Psoas muscle (tissue), 7 donors: ENCODE measurements at regions not wholly inside any gene's neighbourhood (a gene's known extent, or its start where the extent isn't known, plus 50 kb on each side); places are given as distances from the start of the nearest gene placed in this dataset.

ENCODE experiments used
- ATAC-seq, 4 donors: fragments of 200-7000 bp; cut with Tn5 transposase; one replicate each; pipeline ENCODE4 v1.9.1; 2020; ENCODE audit warnings: moderate library complexity in 3 of 4, mild to moderate bottlenecking in 2 of 4
- DNase-seq, 2 donors: peaks; one replicate each; pipeline ENCODE4 v3.0.0-alpha.2; 2020
- H3K27ac ChIP-seq: fragments of 200-600 bp; one replicate; pipeline ENCODE4 v1.8.0; 2022
- H3K27me3 ChIP-seq, 3 donors: fragments of 200-600 bp in 1 of 3; one replicate each; pipeline versions ENCODE4 v1.6.1 to v1.8.0; 2013 to 2022; ENCODE audit warnings: low read length in 2 of 3, mild to moderate bottlenecking in 2 of 3, moderate library complexity in 1 of 3; ENCODE audit not compliant: insufficient read depth in 3 of 3
- H3K36me3 ChIP-seq, 2 donors: fragments of 200-600 bp in 1 of 2; one replicate each; pipeline versions ENCODE4 v1.6.1 to v1.8.0; 2013 to 2022; ENCODE audit warnings: low read depth in 1 of 2, mild to moderate bottlenecking in 1 of 2, moderate library complexity in 1 of 2; ENCODE audit not compliant: insufficient read depth in 1 of 2
- H3K4me1 ChIP-seq: fragments of 200-600 bp; one replicate; pipeline ENCODE4 v1.8.0; 2022
- H3K4me3 ChIP-seq: fragments of 200-600 bp; one replicate; pipeline ENCODE4 v1.8.0; 2022; ENCODE audit warnings: mild to moderate bottlenecking
- H3K9me3 ChIP-seq: fragments of 200-600 bp; one replicate; pipeline ENCODE4 v1.8.0; 2022
- CTCF ChIP-seq: fragments of 200-600 bp; IDR thresholded peaks from one replicate; pipeline ENCODE4 v1.8.0; 2022; ENCODE audit warnings: antibody characterized with exemption
- WGBS, 3 donors: extraction: QIAGEN DNeasy Blood & Tissue Kit; methylation state at CpG; one replicate each; pipeline versions ENCODE4 v1.1.6 to v1.1.7; 2013; 5-methylcytosine and 5-hydroxymethylcytosine counted together
- intact Hi-C, 2 donors: fragments of 100-400 bp; cut with DNase I; formaldehyde crosslinking; loops; one replicate each; pipeline versions ENCODE4 v1.11.0 to v1.14.2; 2022
- donor health status: healthy with polysubstance abuse.
- donor health status: DM: no; HTN: no; CAD: no; lungs with moderate emphysema.
- donor health status: Bipolar disorder and iron deficiency.
- donor health status: healthy.
- donor health status: DM: yes; HTN: yes; CAD: no.
- donor health status: DM: no; HTN: no; CAD: no.
- donor health status: DM: yes; HTN: yes; CAD: no.

DNA sequence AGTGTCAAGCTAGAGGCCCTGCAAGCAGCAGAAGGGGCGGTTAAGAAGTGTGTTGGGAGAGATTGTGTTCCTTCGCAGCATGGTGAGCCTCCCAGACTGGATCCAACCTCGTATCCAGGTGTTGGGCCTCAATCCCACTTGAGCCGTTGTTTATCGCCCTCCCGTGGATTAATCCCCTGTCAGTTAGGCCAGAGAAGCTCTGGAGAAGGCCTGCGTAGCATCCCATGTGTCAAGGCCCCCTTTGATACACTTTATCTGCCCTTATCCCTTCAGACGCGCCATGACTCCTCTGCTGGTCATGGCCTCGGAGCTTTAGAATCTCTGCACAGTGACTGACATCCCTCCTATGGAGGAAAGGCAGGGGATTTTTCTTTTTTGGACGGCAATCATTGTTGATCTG, 181.0 kb downstream of the ZFP64 start:
- 55 to 66% (median 65%) methylated on average over 11 of the region's 11 CpGs for WGBS, 3 donors
- intact Hi-C loops: no loop called here
- H3K9me3 ChIP-seq: peaks cover 18% of the 10 kb centered on the region
- H3K4me3 ChIP-seq: no peak overlapping the region
- H3K36me3 ChIP-seq: no peaks in the 10 kb centered on the region
- DNase-seq: no peak
- no peak overlapping the region for H3K27ac ChIP-seq
- no peak for ATAC-seq
- no peak for TF ChIP-seq CTCF
- no peaks in the 10 kb centered on the region for H3K27me3 ChIP-seq
- H3K4me1 ChIP-seq: no peaks in the 10 kb centered on the region

- ATAC-seq: no peak
- WGBS, 3 donors: 87 to 92% (median 87%) methylated on average over 6 of the region's 6 CpGs
- no peak for DNase-seq
- no peak for TF ChIP-seq CTCF
- Histone ChIP-seq H3K36me3 (no peaks in the 10 kb centered on the region), H3K27ac (no peak overlapping the region), H3K27me3 (no peaks in the 10 kb centered on the region), H3K4me1 (no peaks in the 10 kb centered on the region), H3K4me3 (no peak overlapping the region), H3K9me3 (peaks cover 18% of the 10 kb centered on the region)
- intact Hi-C loops: no loop called here
These were observed 182.7 kb downstream of the ZFP64 start for GRCh38 chr20:52008874-52009273.

GRCh38 chr20:52004715-52005114, 186.9 kb downstream of the ZFP64 start:
- H3K36me3 ChIP-seq: no peaks in the 10 kb centered on the region
- H3K27me3 ChIP-seq: no peaks in the 10 kb centered on the region
- H3K4me3 ChIP-seq: no peak overlapping the region
- H3K9me3 ChIP-seq: no peaks in the 10 kb centered on the region
- H3K27ac ChIP-seq: no peak overlapping the region
- ATAC-seq (no peak), DNase-seq (no peak)
- no peak for TF ChIP-seq CTCF
- no peaks in the 10 kb centered on the region for H3K4me1 ChIP-seq
- intact Hi-C loops: no loop called here
- 47 to 72% (median 51%) methylated on average over 3 of the region's 3 CpGs for WGBS, 3 donors

GRCh38 chr20:52004018-52004417, 187.6 kb downstream of the ZFP64 start:
- intact Hi-C loops: no loop called here
- Histone ChIP-seq H3K27me3 (no peaks in the 10 kb centered on the region), H3K36me3 (no peaks in the 10 kb centered on the region), H3K27ac (no peak overlapping the region), H3K4me3 (no peak overlapping the region), H3K4me1 (no peaks in the 10 kb centered on the region), H3K9me3 (no peaks in the 10 kb centered on the region)
- no peak for ATAC-seq
- 66 to 67% (median 67%) methylated on average over 5 of the region's 5 CpGs for WGBS, 3 donors
- TF ChIP-seq CTCF: no peak
- DNase-seq: no peak

DNA sequence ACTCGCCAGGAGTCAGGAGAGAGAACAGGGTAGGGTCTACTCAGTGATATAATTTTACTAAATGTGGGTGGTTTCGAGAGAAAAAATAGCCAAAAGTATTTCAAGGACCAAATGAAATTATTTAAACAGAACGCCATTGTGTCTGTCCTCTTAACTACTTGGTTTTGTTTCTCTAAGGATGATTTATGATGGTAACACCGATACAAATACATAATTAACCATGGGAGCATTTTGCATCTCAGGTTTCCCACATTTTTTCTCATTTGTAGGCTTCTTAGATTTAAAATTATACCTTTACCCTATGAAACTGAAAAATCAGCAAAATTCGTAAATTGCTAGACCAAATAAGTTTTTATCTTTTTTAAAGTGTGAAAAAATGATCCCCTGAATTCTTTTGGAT, 188.2 kb downstream of the ZFP64 start:
- 44 to 63% (median 59%) methylated on average over 5 of the region's 5 CpGs for WGBS, 3 donors
- H3K4me3 ChIP-seq: no peak overlapping the region
- no peak for TF ChIP-seq CTCF
- ATAC-seq (no peak), DNase-seq (no peak)
- no peaks in the 10 kb centered on the region for H3K36me3 ChIP-seq
- no peaks in the 10 kb centered on the region for H3K27me3 ChIP-seq
- H3K4me1 ChIP-seq: no peaks in the 10 kb centered on the region
- intact Hi-C loops: no loop called here
- no peak overlapping the region for H3K27ac ChIP-seq
- no peaks in the 10 kb centered on the region for H3K9me3 ChIP-seq
